Mammary epithelial cell (primary cell): ENCODE measurements at regions not wholly inside any gene's neighbourhood (a gene's known extent, or its start where the extent isn't known, plus 50 kb on each side); places are given as distances from the start of the nearest gene placed in this dataset.

Experiments used
- CTCF ChIP-seq, 2 donors: IDR thresholded peaks in 1 of 2; conservative IDR thresholded peaks in 1 of 2; 2 replicates each; pipeline ENCODE4 v1.5.1; 2011 to 2012; ENCODE audit warnings: inconsistent platforms in 2 of 2, low read length in 2 of 2, mild to moderate bottlenecking in 2 of 2, control low read depth in 1 of 2, low read depth in 1 of 2; ENCODE audit not compliant: insufficient read depth in 1 of 2; ENCODE audit errors: extremely low read depth in 1 of 2
- EZH2 ChIP-seq: IDR thresholded peaks from 2 replicates; pipeline ENCODE4 v1.6.1; 2012; ENCODE audit warnings: low read length, inconsistent platforms, borderline replicate concordance

- TF ChIP-seq CTCF (conservative IDR thresholded peaks at IDR 0.05 in 1 of 2, IDR thresholded peaks at IDR 0.05 in 1 of 2; ENCODE audit: extremely low read depth in 1 of 2, insufficient read depth in 1 of 2, low read depth in 1 of 2, low read length in 2 of 2), result no peak
- no peak for TF ChIP-seq EZH2
Observed at GRCh38 chr14:58963873-58964597, 224.4 kb upstream of the DAAM1 start.
